IMR-90 (cell line): ENCODE measurements at regions not wholly inside any gene's neighbourhood (a gene's known extent, or its start where the extent isn't known, plus 50 kb on each side); places are given as distances from the start of the nearest gene placed in this dataset.

Experiments
- ATAC-seq: fragments of 200-7000 bp; cut with Tn5 transposase; 2 replicates; pipeline ENCODE4 v1.9.1; 2020; ENCODE audit warnings: low read depth, mild to moderate bottlenecking, moderate library complexity
- BruUV-seq: library from RNA; stranded (reverse); fragments of 400-500 nt; replicated peaks from 2 replicates; lab custom pipeline; 2021; lab: Mats Ljungman, UMichigan
- CTCF ChIA-PET: fragments of 300-600 bp; formaldehyde crosslinking; extraction: SDS; loops from one replicate; lab custom pipeline; 2021; ENCODE audit warnings: antibody characterized with exemption; lab: Yijun Ruan, JAX
- POLR2A ChIA-PET: fragments of 300-600 bp; sonication (Branson Sonifier 250); formaldehyde crosslinking; loops from one replicate; lab custom pipeline; 2022; ENCODE audit warnings: antibody characterized with exemption; ENCODE audit not compliant: unreplicated experiment; lab: Charles Lee
- DNase-seq: peaks from one replicate; pipeline ENCODE4 v3.0.0; 2013
- H2AFZ ChIP-seq: replicated peaks from 2 replicates; pipeline ENCODE3; 2013; ENCODE audit warnings: low read length, mild to moderate bottlenecking; ENCODE audit not compliant: poor library complexity
- H2AK5ac ChIP-seq: 2 replicates; pipeline ENCODE4 v1.6.1; 2013; ENCODE audit warnings: low read depth, low read length, inconsistent platforms
- H2AK9ac ChIP-seq: replicated peaks from 2 replicates; pipeline ENCODE3; 2013; ENCODE audit warnings: mild to moderate bottlenecking, low read depth, low read length, moderate library complexity; ENCODE audit not compliant: poor library complexity
- H2BK120ac ChIP-seq: 2 replicates; pipeline ENCODE4 v1.6.1; 2013; ENCODE audit warnings: low read depth, low read length, inconsistent platforms
- H2BK15ac ChIP-seq: 3 replicates; pipeline ENCODE4 v1.6.1; 2013; ENCODE audit warnings: low read depth, low read length, inconsistent platforms
- H2BK20ac ChIP-seq: 2 replicates; pipeline ENCODE4 v1.6.1; 2013; ENCODE audit warnings: low read depth, mild to moderate bottlenecking, inconsistent platforms, low read length, moderate library complexity
- H2BK5ac ChIP-seq: 2 replicates; pipeline ENCODE4 v1.6.1; 2013; ENCODE audit warnings: mild to moderate bottlenecking, low read depth, low read length, inconsistent platforms; ENCODE audit not compliant: poor library complexity, severe bottlenecking
- H3K14ac ChIP-seq: replicated peaks from 2 replicates; pipeline ENCODE4 v1.6.1; 2013; ENCODE audit warnings: low read depth, low read length, inconsistent platforms
- H3K18ac ChIP-seq: 2 replicates; pipeline ENCODE4 v1.6.1; 2013; ENCODE audit warnings: low read depth, low read length, control low read depth
- H3K23ac ChIP-seq: 2 replicates; pipeline ENCODE4 v1.6.1; 2013; ENCODE audit warnings: low read depth, low read length, inconsistent platforms
- H3K27ac ChIP-seq: 2 replicates; pipeline ENCODE4 v1.5.1; 2013; ENCODE audit warnings: mild to moderate bottlenecking, control low read depth, low read length; ENCODE audit not compliant: insufficient read depth
- H3K27me3 ChIP-seq: 2 replicates; pipeline ENCODE4 v1.6.1; 2013; ENCODE audit warnings: low read length; ENCODE audit not compliant: control insufficient read depth, insufficient read depth
- H3K36me3 ChIP-seq: 2 replicates; pipeline ENCODE4 v1.6.1; 2013; ENCODE audit warnings: low read length, mixed read lengths; ENCODE audit not compliant: control insufficient read depth, insufficient read depth
- H3K4ac ChIP-seq: 2 replicates; pipeline ENCODE4 v1.6.1; 2013; ENCODE audit warnings: low read depth, low read length, inconsistent platforms
- H3K4me1 ChIP-seq: 2 replicates; pipeline ENCODE4 v1.6.1; 2013; ENCODE audit warnings: low read length, mixed read lengths; ENCODE audit not compliant: control insufficient read depth, insufficient read depth
- H3K4me2 ChIP-seq: 2 replicates; pipeline ENCODE4 v1.6.1; 2013; ENCODE audit warnings: low read depth, mild to moderate bottlenecking, control low read depth, low read length, moderate library complexity
- H3K4me3 ChIP-seq: 2 replicates; pipeline ENCODE4 v1.5.1; 2013; ENCODE audit warnings: low read depth, mild to moderate bottlenecking, control low read depth, low read length, moderate library complexity; ENCODE audit not compliant: insufficient read depth
- H3K56ac ChIP-seq: 2 replicates; pipeline ENCODE4 v1.6.1; 2013; ENCODE audit warnings: low read length, inconsistent platforms; ENCODE audit not compliant: insufficient read depth; ENCODE audit errors: extremely low read depth
- H3K79me1 ChIP-seq, 2 experiments: 2 replicates each; pipeline ENCODE4 v1.6.1; 2013; ENCODE audit warnings: low read length in 2 of 2, inconsistent platforms in 1 of 2, low read depth in 1 of 2
- H3K9ac ChIP-seq: 2 replicates; pipeline ENCODE4 v1.6.1; 2013; ENCODE audit warnings: low read depth, low read length, control low read depth
- H3K9me1 ChIP-seq: 2 replicates; pipeline ENCODE4 v1.6.1; 2013; ENCODE audit warnings: low read length, inconsistent platforms; ENCODE audit not compliant: insufficient read depth
- H3K9me3 ChIP-seq: 2 replicates; pipeline ENCODE4 v1.6.1; 2013; ENCODE audit warnings: low read length; ENCODE audit not compliant: control insufficient read depth, insufficient read depth
- H4K20me1 ChIP-seq: 2 replicates; pipeline ENCODE4 v1.6.1; 2013; ENCODE audit warnings: low read length, inconsistent platforms; ENCODE audit not compliant: insufficient read depth
- H4K5ac ChIP-seq: 2 replicates; pipeline ENCODE4 v1.6.1; 2013; ENCODE audit warnings: mild to moderate bottlenecking, low read depth, low read length, control low read depth
- H4K8ac ChIP-seq, 2 experiments: 2 replicates each; pipeline ENCODE4 v1.6.1; 2013; ENCODE audit warnings: low read depth in 2 of 2, low read length in 2 of 2, control low read depth in 1 of 2, inconsistent platforms in 1 of 2
- H4K91ac ChIP-seq: 2 replicates; pipeline ENCODE4 v1.6.1; 2013; ENCODE audit warnings: low read depth, low read length, inconsistent platforms; ENCODE audit not compliant: insufficient read depth
- BHLHE40 ChIP-seq: fragments of 150-350 bp; IDR thresholded peaks from 2 replicates; pipeline ENCODE4 v1.6.1; 2016; ENCODE audit warnings: mild to moderate bottlenecking, low read depth, low read length
- CEBPB ChIP-seq: IDR thresholded peaks from 2 replicates; pipeline ENCODE4 v1.6.1; 2012; ENCODE audit warnings: low read depth, low read length, improper control_type of control experiment
- CHD1 ChIP-seq: IDR thresholded peaks from 2 replicates; pipeline ENCODE4 v1.6.1; 2012; ENCODE audit warnings: low read depth, low read length, improper control_type of control experiment
- MAFK ChIP-seq: IDR thresholded peaks from 2 replicates; pipeline ENCODE4 v1.6.1; 2012; ENCODE audit warnings: low read depth, low read length, improper control_type of control experiment
- MAZ ChIP-seq: IDR thresholded peaks from 2 replicates; pipeline ENCODE4 v1.6.1; 2012; ENCODE audit warnings: low read depth, mild to moderate bottlenecking, low read length, improper control_type of control experiment, moderate library complexity, borderline replicate concordance
- MXI1 ChIP-seq: IDR thresholded peaks from 2 replicates; pipeline ENCODE4 v1.6.1; 2012; ENCODE audit warnings: low read depth, mild to moderate bottlenecking, low read length, moderate library complexity, borderline replicate concordance
- NFE2L2 ChIP-seq: fragments of 150-350 bp; IDR thresholded peaks from 2 replicates; pipeline ENCODE4 v1.6.1; 2016; ENCODE audit warnings: low read depth, mild to moderate bottlenecking, low read length
- POLR2A ChIP-seq: IDR thresholded peaks from 2 replicates; pipeline ENCODE4 v1.6.1; 2012; ENCODE audit warnings: mild to moderate bottlenecking, low read depth, low read length
- RAD21 ChIP-seq: IDR thresholded peaks from 2 replicates; pipeline ENCODE4 v1.6.1; 2012; ENCODE audit warnings: low read length, improper control_type of control experiment
- RCOR1 ChIP-seq: IDR thresholded peaks from 2 replicates; pipeline ENCODE4 v1.6.1; 2012; ENCODE audit warnings: mild to moderate bottlenecking, low read length, improper control_type of control experiment; ENCODE audit not compliant: insufficient replicate concordance
- RFX5 ChIP-seq: IDR thresholded peaks from 2 replicates; pipeline ENCODE4 v1.8.0; 2012; ENCODE audit warnings: low read depth, mild to moderate bottlenecking, low read length, moderate library complexity
- SMC3 ChIP-seq: fragments of 150-350 bp; IDR thresholded peaks from 2 replicates; pipeline ENCODE4 v1.6.1; 2016; ENCODE audit warnings: low read depth, mild to moderate bottlenecking, antibody characterized with exemption, low read length, moderate library complexity
- WGBS, 2 experiments: methylation state at CpG; one replicate each; pipeline versions ENCODE4 v1.1.5 to v1.1.7; 2013; ENCODE audit warnings: missing lambda C conversion rate in 2 of 2; ENCODE audit not compliant: insufficient read length in 1 of 2; ENCODE audit errors: extremely low coverage in 2 of 2; 5-methylcytosine and 5-hydroxymethylcytosine counted together
- dilution Hi-C: fragments of 300-500 bp; cut with HindIII; formaldehyde crosslinking; loops from one replicate; pipeline ENCODE4 v1.14.3; 2018; ENCODE audit warnings: low sequenced_read_pairs; ENCODE audit not compliant: unreplicated experiment
- in situ Hi-C: fragments of 300-500 bp; cut with MboI; formaldehyde crosslinking; loops from 3 replicates; pipeline ENCODE4 v1.14.3; 2019; ENCODE audit warnings: low sequenced_read_pairs, inconsistent platforms, mixed read lengths
- intact Hi-C: fragments of 100-400 bp; cut with micrococcal nuclease; formaldehyde crosslinking; loops from 2 replicates; pipeline ENCODE4 v1.10.0; 2022
- TF ChIP-seq, protein P1 (sequence below): fragments of 150-350 bp; IDR thresholded peaks from 2 replicates; pipeline ENCODE4 v1.6.1; 2016; ENCODE audit warnings: low read depth, mild to moderate bottlenecking, low read length, moderate library complexity, borderline replicate concordance
- TF ChIP-seq, protein P2 (sequence below): conservative IDR thresholded peaks from 2 replicates; pipeline ENCODE4 v1.5.1; 2012; ENCODE audit warnings: mild to moderate bottlenecking, low read depth, low read length, improper control_type of control experiment
- TF ChIP-seq, protein P3 (sequence below): fragments of 150-350 bp; IDR thresholded peaks from 2 replicates; pipeline ENCODE4 v1.6.1; 2017; ENCODE audit warnings: mild to moderate bottlenecking, antibody characterized with exemption, low read length, low read depth

DNA sequence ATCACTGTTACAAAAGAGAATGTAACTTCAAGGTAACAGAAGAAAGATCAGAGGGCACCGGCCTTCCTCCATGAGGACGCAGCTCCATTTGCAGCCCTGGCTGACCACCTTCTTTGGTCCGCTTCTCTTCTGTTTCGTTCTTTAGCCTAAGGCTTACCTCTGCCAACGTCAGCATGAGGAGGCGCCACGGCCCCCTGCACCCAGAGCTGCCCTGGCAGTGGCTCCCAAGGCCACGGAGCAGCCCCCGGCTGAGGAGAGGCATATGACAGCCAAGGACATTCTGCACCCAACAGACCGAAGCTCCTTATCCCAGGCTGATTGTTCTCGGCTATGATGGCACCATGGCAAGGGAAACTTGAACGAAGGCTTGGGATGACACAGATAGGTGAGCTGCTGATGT is 250.3 kb downstream of the TOMM20 start:
- intact Hi-C loops = no loop called here
- DNase-seq = no peak

More for the DNA sequence above, 250.3 kb downstream of the TOMM20 start:
- H4K8ac ChIP-seq = no peak overlapping the region
- H3K9me1 ChIP-seq = no peaks in the 10 kb centered on the region; the same call in none of the 2 replicates
- H3K79me1 ChIP-seq = no peaks in the 10 kb centered on the region
- H2BK15ac ChIP-seq = no peak overlapping the region
- peaks cover 3% of the 10 kb centered on the region; the same call in 1 of the 2 replicates for H3K9me3 ChIP-seq
- 93% methylated on average over 7 of the region's 12 CpGs; no CpG with 5 or more reads in 1 of the 2 experiments for WGBS, 2 experiments
- no peak overlapping the region for H4K91ac ChIP-seq
- POLR2A ChIA-PET = no interaction called here
- no peak overlapping the region for H3K14ac ChIP-seq
- BruUV-seq = no TSS peak
- in situ Hi-C loops (no loop called here), dilution Hi-C loops (no loop called here)
- no peak for ATAC-seq
- H3K4me3 ChIP-seq = no peak overlapping the region
- TF ChIP-seq, protein P1, sequence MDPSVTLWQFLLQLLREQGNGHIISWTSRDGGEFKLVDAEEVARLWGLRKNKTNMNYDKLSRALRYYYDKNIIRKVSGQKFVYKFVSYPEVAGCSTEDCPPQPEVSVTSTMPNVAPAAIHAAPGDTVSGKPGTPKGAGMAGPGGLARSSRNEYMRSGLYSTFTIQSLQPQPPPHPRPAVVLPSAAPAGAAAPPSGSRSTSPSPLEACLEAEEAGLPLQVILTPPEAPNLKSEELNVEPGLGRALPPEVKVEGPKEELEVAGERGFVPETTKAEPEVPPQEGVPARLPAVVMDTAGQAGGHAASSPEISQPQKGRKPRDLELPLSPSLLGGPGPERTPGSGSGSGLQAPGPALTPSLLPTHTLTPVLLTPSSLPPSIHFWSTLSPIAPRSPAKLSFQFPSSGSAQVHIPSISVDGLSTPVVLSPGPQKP = no peak
- TF ChIP-seq RAD21 (no peak), SMC3 (no peak), MAZ (no peak), RCOR1 (no peak), CHD1 (no peak), RFX5 (no peak), MXI1 (no peak), MAFK (no peak), CEBPB (no peak), NFE2L2 (no peak), BHLHE40 (no peak), POLR2A (no peak)
- TF ChIP-seq, protein P2, sequence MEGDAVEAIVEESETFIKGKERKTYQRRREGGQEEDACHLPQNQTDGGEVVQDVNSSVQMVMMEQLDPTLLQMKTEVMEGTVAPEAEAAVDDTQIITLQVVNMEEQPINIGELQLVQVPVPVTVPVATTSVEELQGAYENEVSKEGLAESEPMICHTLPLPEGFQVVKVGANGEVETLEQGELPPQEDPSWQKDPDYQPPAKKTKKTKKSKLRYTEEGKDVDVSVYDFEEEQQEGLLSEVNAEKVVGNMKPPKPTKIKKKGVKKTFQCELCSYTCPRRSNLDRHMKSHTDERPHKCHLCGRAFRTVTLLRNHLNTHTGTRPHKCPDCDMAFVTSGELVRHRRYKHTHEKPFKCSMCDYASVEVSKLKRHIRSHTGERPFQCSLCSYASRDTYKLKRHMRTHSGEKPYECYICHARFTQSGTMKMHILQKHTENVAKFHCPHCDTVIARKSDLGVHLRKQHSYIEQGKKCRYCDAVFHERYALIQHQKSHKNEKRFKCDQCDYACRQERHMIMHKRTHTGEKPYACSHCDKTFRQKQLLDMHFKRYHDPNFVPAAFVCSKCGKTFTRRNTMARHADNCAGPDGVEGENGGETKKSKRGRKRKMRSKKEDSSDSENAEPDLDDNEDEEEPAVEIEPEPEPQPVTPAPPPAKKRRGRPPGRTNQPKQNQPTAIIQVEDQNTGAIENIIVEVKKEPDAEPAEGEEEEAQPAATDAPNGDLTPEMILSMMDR = no peak
- TF ChIP-seq, protein P3, sequence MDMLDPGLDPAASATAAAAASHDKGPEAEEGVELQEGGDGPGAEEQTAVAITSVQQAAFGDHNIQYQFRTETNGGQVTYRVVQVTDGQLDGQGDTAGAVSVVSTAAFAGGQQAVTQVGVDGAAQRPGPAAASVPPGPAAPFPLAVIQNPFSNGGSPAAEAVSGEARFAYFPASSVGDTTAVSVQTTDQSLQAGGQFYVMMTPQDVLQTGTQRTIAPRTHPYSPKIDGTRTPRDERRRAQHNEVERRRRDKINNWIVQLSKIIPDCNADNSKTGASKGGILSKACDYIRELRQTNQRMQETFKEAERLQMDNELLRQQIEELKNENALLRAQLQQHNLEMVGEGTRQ = no peak
- no peaks in the 10 kb centered on the region for H3K36me3 ChIP-seq
- CTCF ChIA-PET = no interaction called here
- no peak overlapping the region; the same call in 1 of the 2 replicates for H3K56ac ChIP-seq
- no peaks in the 10 kb centered on the region for H3K27me3 ChIP-seq
- H2BK5ac ChIP-seq = no peak overlapping the region
- no peak overlapping the region for H3K23ac ChIP-seq
- H3K18ac ChIP-seq = no peak overlapping the region
- no peak overlapping the region for H4K5ac ChIP-seq
- no peak overlapping the region for H3K4me2 ChIP-seq
- H2AFZ ChIP-seq = no peak overlapping the region
- no peak overlapping the region for H3K27ac ChIP-seq
- peaks cover 4% of the 10 kb centered on the region; the same call in 1 of the 2 replicates for H3K4me1 ChIP-seq
- H2AK9ac ChIP-seq = no peak overlapping the region
- no peak overlapping the region for H3K9ac ChIP-seq
- no peak overlapping the region for H2BK20ac ChIP-seq
- no peak overlapping the region for H3K4ac ChIP-seq
- no peaks in the 10 kb centered on the region for H4K20me1 ChIP-seq
- H2BK120ac ChIP-seq = no peak overlapping the region
- no peak overlapping the region for H2AK5ac ChIP-seq
